NOMO-1 treated with dmso at 0.1 percent for 144 hours (cell line): ENCODE measurements at regions not wholly inside any gene's neighbourhood (a gene's known extent, or its start where the extent isn't known, plus 50 kb on each side); places are given as distances from the start of the nearest gene placed in this dataset.

ENCODE experiments used
- DNase-seq: peaks from one replicate; lab custom pipeline; 2025; ENCODE audit not compliant: unreplicated experiment; lab: John Stamatoyannopoulos, UW

- DNase-seq, result no peak
Measured at GRCh38 chr6:50102676-50103075, 52.9 kb upstream of the DEFB112 start.

- no peak for DNase-seq
Measured at GRCh38 chr6:50110587-50110986, 60.9 kb upstream of the DEFB112 start.

- no peak for DNase-seq
Measured at GRCh38 chr6:50112981-50113857, 63.5 kb upstream of the DEFB112 start.

GRCh38 chr6:50116390-50116789 lies 66.7 kb upstream of the DEFB112 start:
- DNase-seq, result no peak

- DNase-seq, result no peak
Measured at GRCh38 chr6:50116797-50117542, 67.2 kb upstream of the DEFB112 start.

GRCh38 chr6:50120300-50120699 lies 70.6 kb upstream of the DEFB112 start:
- DNase-seq, result no peak

GRCh38 chr6:50123688-50124087 lies 74.0 kb upstream of the DEFB112 start:
- no peak for DNase-seq

- DNase-seq, result no peak
Measured at GRCh38 chr6:50124572-50124971, 74.8 kb upstream of the DEFB112 start.

GRCh38 chr6:50128420-50129005 lies 78.8 kb upstream of the DEFB112 start:
- DNase-seq, result no peak

- no peak for DNase-seq
Measured at GRCh38 chr6:50135968-50136367, 86.2 kb upstream of the DEFB112 start.

GRCh38 chr6:50141100-50141499 lies 91.4 kb upstream of the DEFB112 start:
- no peak for DNase-seq

- DNase-seq, result no peak
Measured at GRCh38 chr6:50143011-50143719, 93.4 kb upstream of the DEFB112 start.

- DNase-seq, result no peak
Measured at GRCh38 chr6:50145125-50145524, 95.4 kb upstream of the DEFB112 start.

- DNase-seq, result no peak
Measured at GRCh38 chr6:50147371-50147770, 97.6 kb upstream of the DEFB112 start.

GRCh38 chr6:50180646-50181045 lies 130.9 kb upstream of the DEFB112 start:
- no peak for DNase-seq

GRCh38 chr6:50185006-50185405 lies 135.3 kb upstream of the DEFB112 start:
- DNase-seq, result no peak

- no peak for DNase-seq
Measured at GRCh38 chr6:50187351-50187921, 137.7 kb upstream of the DEFB112 start.

- no peak for DNase-seq
Measured at GRCh38 chr6:50198245-50198644, 148.5 kb upstream of the DEFB112 start.

- DNase-seq, result no peak
Measured at GRCh38 chr6:50202766-50203165, 153.0 kb upstream of the DEFB112 start.

- no peak for DNase-seq
Measured at GRCh38 chr6:50211582-50211981, 161.9 kb upstream of the DEFB112 start.

- no peak for DNase-seq
Measured at GRCh38 chr6:50213146-50213545, 163.4 kb upstream of the DEFB112 start.
